IMR-90 (cell line): ENCODE measurements at regions not wholly inside any gene's neighbourhood (a gene's known extent, or its start where the extent isn't known, plus 50 kb on each side); places are given as distances from the start of the nearest gene placed in this dataset.
A peak's percentile ranks its signal among the peaks of the same experiment; 100 is the strongest.

Experiments used
- ATAC-seq: fragments of 200-7000 bp; cut with Tn5 transposase; 2 replicates; pipeline ENCODE4 v1.9.1; 2020; ENCODE audit warnings: low read depth, mild to moderate bottlenecking, moderate library complexity
- BruUV-seq: library from RNA; stranded (reverse); fragments of 400-500 nt; replicated peaks from 2 replicates; lab custom pipeline; 2021; lab: Mats Ljungman, UMichigan
- CTCF ChIA-PET: fragments of 300-600 bp; formaldehyde crosslinking; extraction: SDS; loops from one replicate; lab custom pipeline; 2021; ENCODE audit warnings: antibody characterized with exemption; lab: Yijun Ruan, JAX
- POLR2A ChIA-PET: fragments of 300-600 bp; sonication (Branson Sonifier 250); formaldehyde crosslinking; loops from one replicate; lab custom pipeline; 2022; ENCODE audit warnings: antibody characterized with exemption; ENCODE audit not compliant: unreplicated experiment; lab: Charles Lee
- DNase-seq: peaks from one replicate; pipeline ENCODE4 v3.0.0; 2013
- H2AFZ ChIP-seq: replicated peaks from 2 replicates; pipeline ENCODE3; 2013; ENCODE audit warnings: low read length, mild to moderate bottlenecking; ENCODE audit not compliant: poor library complexity
- H2AK5ac ChIP-seq: 2 replicates; pipeline ENCODE4 v1.6.1; 2013; ENCODE audit warnings: low read depth, low read length, inconsistent platforms
- H2AK9ac ChIP-seq: replicated peaks from 2 replicates; pipeline ENCODE3; 2013; ENCODE audit warnings: mild to moderate bottlenecking, low read depth, low read length, moderate library complexity; ENCODE audit not compliant: poor library complexity
- H2BK120ac ChIP-seq: 2 replicates; pipeline ENCODE4 v1.6.1; 2013; ENCODE audit warnings: low read depth, low read length, inconsistent platforms
- H2BK15ac ChIP-seq: 3 replicates; pipeline ENCODE4 v1.6.1; 2013; ENCODE audit warnings: low read depth, low read length, inconsistent platforms
- H2BK20ac ChIP-seq: 2 replicates; pipeline ENCODE4 v1.6.1; 2013; ENCODE audit warnings: low read depth, mild to moderate bottlenecking, inconsistent platforms, low read length, moderate library complexity
- H2BK5ac ChIP-seq: 2 replicates; pipeline ENCODE4 v1.6.1; 2013; ENCODE audit warnings: mild to moderate bottlenecking, low read depth, low read length, inconsistent platforms; ENCODE audit not compliant: poor library complexity, severe bottlenecking
- H3K14ac ChIP-seq: replicated peaks from 2 replicates; pipeline ENCODE4 v1.6.1; 2013; ENCODE audit warnings: low read depth, low read length, inconsistent platforms
- H3K18ac ChIP-seq: 2 replicates; pipeline ENCODE4 v1.6.1; 2013; ENCODE audit warnings: low read depth, low read length, control low read depth
- H3K23ac ChIP-seq: 2 replicates; pipeline ENCODE4 v1.6.1; 2013; ENCODE audit warnings: low read depth, low read length, inconsistent platforms
- H3K27ac ChIP-seq: 2 replicates; pipeline ENCODE4 v1.5.1; 2013; ENCODE audit warnings: mild to moderate bottlenecking, control low read depth, low read length; ENCODE audit not compliant: insufficient read depth
- H3K27me3 ChIP-seq: 2 replicates; pipeline ENCODE4 v1.6.1; 2013; ENCODE audit warnings: low read length; ENCODE audit not compliant: control insufficient read depth, insufficient read depth
- H3K36me3 ChIP-seq: 2 replicates; pipeline ENCODE4 v1.6.1; 2013; ENCODE audit warnings: low read length, mixed read lengths; ENCODE audit not compliant: control insufficient read depth, insufficient read depth
- H3K4ac ChIP-seq: 2 replicates; pipeline ENCODE4 v1.6.1; 2013; ENCODE audit warnings: low read depth, low read length, inconsistent platforms
- H3K4me1 ChIP-seq: 2 replicates; pipeline ENCODE4 v1.6.1; 2013; ENCODE audit warnings: low read length, mixed read lengths; ENCODE audit not compliant: control insufficient read depth, insufficient read depth
- H3K4me2 ChIP-seq: 2 replicates; pipeline ENCODE4 v1.6.1; 2013; ENCODE audit warnings: low read depth, mild to moderate bottlenecking, control low read depth, low read length, moderate library complexity
- H3K4me3 ChIP-seq: 2 replicates; pipeline ENCODE4 v1.5.1; 2013; ENCODE audit warnings: low read depth, mild to moderate bottlenecking, control low read depth, low read length, moderate library complexity; ENCODE audit not compliant: insufficient read depth
- H3K56ac ChIP-seq: 2 replicates; pipeline ENCODE4 v1.6.1; 2013; ENCODE audit warnings: low read length, inconsistent platforms; ENCODE audit not compliant: insufficient read depth; ENCODE audit errors: extremely low read depth
- H3K79me1 ChIP-seq, 2 experiments: 2 replicates each; pipeline ENCODE4 v1.6.1; 2013; ENCODE audit warnings: low read length in 2 of 2, inconsistent platforms in 1 of 2, low read depth in 1 of 2
- H3K9ac ChIP-seq: 2 replicates; pipeline ENCODE4 v1.6.1; 2013; ENCODE audit warnings: low read depth, low read length, control low read depth
- H3K9me1 ChIP-seq: 2 replicates; pipeline ENCODE4 v1.6.1; 2013; ENCODE audit warnings: low read length, inconsistent platforms; ENCODE audit not compliant: insufficient read depth
- H3K9me3 ChIP-seq: 2 replicates; pipeline ENCODE4 v1.6.1; 2013; ENCODE audit warnings: low read length; ENCODE audit not compliant: control insufficient read depth, insufficient read depth
- H4K20me1 ChIP-seq: 2 replicates; pipeline ENCODE4 v1.6.1; 2013; ENCODE audit warnings: low read length, inconsistent platforms; ENCODE audit not compliant: insufficient read depth
- H4K5ac ChIP-seq: 2 replicates; pipeline ENCODE4 v1.6.1; 2013; ENCODE audit warnings: mild to moderate bottlenecking, low read depth, low read length, control low read depth
- H4K8ac ChIP-seq, 2 experiments: 2 replicates each; pipeline ENCODE4 v1.6.1; 2013; ENCODE audit warnings: low read depth in 2 of 2, low read length in 2 of 2, control low read depth in 1 of 2, inconsistent platforms in 1 of 2
- H4K91ac ChIP-seq: 2 replicates; pipeline ENCODE4 v1.6.1; 2013; ENCODE audit warnings: low read depth, low read length, inconsistent platforms; ENCODE audit not compliant: insufficient read depth
- BHLHE40 ChIP-seq: fragments of 150-350 bp; IDR thresholded peaks from 2 replicates; pipeline ENCODE4 v1.6.1; 2016; ENCODE audit warnings: mild to moderate bottlenecking, low read depth, low read length
- CEBPB ChIP-seq: IDR thresholded peaks from 2 replicates; pipeline ENCODE4 v1.6.1; 2012; ENCODE audit warnings: low read depth, low read length, improper control_type of control experiment
- CHD1 ChIP-seq: IDR thresholded peaks from 2 replicates; pipeline ENCODE4 v1.6.1; 2012; ENCODE audit warnings: low read depth, low read length, improper control_type of control experiment
- FOS ChIP-seq: fragments of 150-350 bp; IDR thresholded peaks from 2 replicates; pipeline ENCODE4 v1.6.1; 2016; ENCODE audit warnings: low read depth, low read length
- MAFK ChIP-seq: IDR thresholded peaks from 2 replicates; pipeline ENCODE4 v1.6.1; 2012; ENCODE audit warnings: low read depth, low read length, improper control_type of control experiment
- MAZ ChIP-seq: IDR thresholded peaks from 2 replicates; pipeline ENCODE4 v1.6.1; 2012; ENCODE audit warnings: low read depth, mild to moderate bottlenecking, low read length, improper control_type of control experiment, moderate library complexity, borderline replicate concordance
- MXI1 ChIP-seq: IDR thresholded peaks from 2 replicates; pipeline ENCODE4 v1.6.1; 2012; ENCODE audit warnings: low read depth, mild to moderate bottlenecking, low read length, moderate library complexity, borderline replicate concordance
- NFE2L2 ChIP-seq: fragments of 150-350 bp; IDR thresholded peaks from 2 replicates; pipeline ENCODE4 v1.6.1; 2016; ENCODE audit warnings: low read depth, mild to moderate bottlenecking, low read length
- POLR2A ChIP-seq: IDR thresholded peaks from 2 replicates; pipeline ENCODE4 v1.6.1; 2012; ENCODE audit warnings: mild to moderate bottlenecking, low read depth, low read length
- RAD21 ChIP-seq: IDR thresholded peaks from 2 replicates; pipeline ENCODE4 v1.6.1; 2012; ENCODE audit warnings: low read length, improper control_type of control experiment
- RCOR1 ChIP-seq: IDR thresholded peaks from 2 replicates; pipeline ENCODE4 v1.6.1; 2012; ENCODE audit warnings: mild to moderate bottlenecking, low read length, improper control_type of control experiment; ENCODE audit not compliant: insufficient replicate concordance
- RFX5 ChIP-seq: IDR thresholded peaks from 2 replicates; pipeline ENCODE4 v1.8.0; 2012; ENCODE audit warnings: low read depth, mild to moderate bottlenecking, low read length, moderate library complexity
- SMC3 ChIP-seq: fragments of 150-350 bp; IDR thresholded peaks from 2 replicates; pipeline ENCODE4 v1.6.1; 2016; ENCODE audit warnings: low read depth, mild to moderate bottlenecking, antibody characterized with exemption, low read length, moderate library complexity
- WGBS, 2 experiments: methylation state at CpG; one replicate each; pipeline versions ENCODE4 v1.1.5 to v1.1.7; 2013; ENCODE audit warnings: missing lambda C conversion rate in 2 of 2; ENCODE audit not compliant: insufficient read length in 1 of 2; ENCODE audit errors: extremely low coverage in 2 of 2; 5-methylcytosine and 5-hydroxymethylcytosine counted together
- dilution Hi-C: fragments of 300-500 bp; cut with HindIII; formaldehyde crosslinking; loops from one replicate; pipeline ENCODE4 v1.14.3; 2018; ENCODE audit warnings: low sequenced_read_pairs; ENCODE audit not compliant: unreplicated experiment
- in situ Hi-C: fragments of 300-500 bp; cut with MboI; formaldehyde crosslinking; loops from 3 replicates; pipeline ENCODE4 v1.14.3; 2019; ENCODE audit warnings: low sequenced_read_pairs, inconsistent platforms, mixed read lengths
- intact Hi-C: fragments of 100-400 bp; cut with micrococcal nuclease; formaldehyde crosslinking; loops from 2 replicates; pipeline ENCODE4 v1.10.0; 2022
- TF ChIP-seq, protein P1 (sequence below): conservative IDR thresholded peaks from 2 replicates; pipeline ENCODE4 v1.5.1; 2012; ENCODE audit warnings: mild to moderate bottlenecking, low read depth, low read length, improper control_type of control experiment
- TF ChIP-seq, protein P2 (sequence below): fragments of 150-350 bp; IDR thresholded peaks from 2 replicates; pipeline ENCODE4 v1.6.1; 2016; ENCODE audit warnings: low read depth, mild to moderate bottlenecking, low read length, moderate library complexity, borderline replicate concordance
- TF ChIP-seq, protein P3 (sequence below): fragments of 150-350 bp; IDR thresholded peaks from 2 replicates; pipeline ENCODE4 v1.6.1; 2017; ENCODE audit warnings: mild to moderate bottlenecking, antibody characterized with exemption, low read length, low read depth

DNA sequence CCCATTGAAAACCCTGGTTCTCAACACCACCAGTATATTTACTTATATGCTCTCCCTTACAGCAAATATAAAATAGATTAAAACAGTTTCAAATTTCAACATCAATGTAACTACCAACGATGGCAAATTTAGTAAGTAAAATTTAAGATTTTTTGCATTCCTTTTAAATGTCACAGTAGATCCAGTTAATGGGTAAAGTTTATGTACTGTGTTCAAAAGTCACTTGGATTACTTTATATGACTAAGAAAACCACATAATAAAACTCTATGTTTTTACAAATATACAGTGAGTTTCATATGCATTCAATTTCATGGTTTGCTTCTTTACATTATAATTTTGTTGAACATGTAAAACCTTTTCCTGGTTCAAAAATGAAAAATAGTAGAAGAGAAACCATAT is 364.6 kb downstream of the AASDHPPT start:
- Histone ChIP-seq H2AK5ac (no peak overlapping the region), H3K9ac (no peak overlapping the region), H3K14ac (no peak overlapping the region), H3K27me3 (no peaks in the 10 kb centered on the region), H3K79me1 (no peaks in the 10 kb centered on the region), H2BK15ac (no peak overlapping the region), H2AFZ (no peak overlapping the region), H3K36me3 (no peaks in the 10 kb centered on the region), H4K8ac (no peak overlapping the region), H2BK5ac (no peak overlapping the region), H3K23ac (no peak overlapping the region), H2BK120ac (no peak overlapping the region), H3K4me1 (no peaks in the 10 kb centered on the region), H3K4me2 (no peak overlapping the region), H3K18ac (no peak overlapping the region), H2BK20ac (no peak overlapping the region), H3K4me3 (no peak overlapping the region), H3K4ac (no peak overlapping the region), H3K56ac (no peak overlapping the region), H2AK9ac (no peak overlapping the region), H3K9me3 (no peaks in the 10 kb centered on the region), H4K20me1 (no peaks in the 10 kb centered on the region), H4K5ac (no peak overlapping the region), H3K27ac (no peak overlapping the region), H3K9me1 (no peaks in the 10 kb centered on the region), H4K91ac (no peak overlapping the region)
- DNase-seq (no peak), ATAC-seq (peak; percentile 27; the same call in 1 of the 2 replicates)
- no CpG with 5 or more reads among the region's 1 CpG for WGBS, 2 experiments
- intact Hi-C loops: no loop called here
- TF ChIP-seq RFX5: no peak
- TF ChIP-seq FOS: no peak
- no peak for TF ChIP-seq BHLHE40
- TF ChIP-seq SMC3: no peak
- TF ChIP-seq CEBPB: no peak
- TF ChIP-seq POLR2A: no peak
- TF ChIP-seq, protein P1, sequence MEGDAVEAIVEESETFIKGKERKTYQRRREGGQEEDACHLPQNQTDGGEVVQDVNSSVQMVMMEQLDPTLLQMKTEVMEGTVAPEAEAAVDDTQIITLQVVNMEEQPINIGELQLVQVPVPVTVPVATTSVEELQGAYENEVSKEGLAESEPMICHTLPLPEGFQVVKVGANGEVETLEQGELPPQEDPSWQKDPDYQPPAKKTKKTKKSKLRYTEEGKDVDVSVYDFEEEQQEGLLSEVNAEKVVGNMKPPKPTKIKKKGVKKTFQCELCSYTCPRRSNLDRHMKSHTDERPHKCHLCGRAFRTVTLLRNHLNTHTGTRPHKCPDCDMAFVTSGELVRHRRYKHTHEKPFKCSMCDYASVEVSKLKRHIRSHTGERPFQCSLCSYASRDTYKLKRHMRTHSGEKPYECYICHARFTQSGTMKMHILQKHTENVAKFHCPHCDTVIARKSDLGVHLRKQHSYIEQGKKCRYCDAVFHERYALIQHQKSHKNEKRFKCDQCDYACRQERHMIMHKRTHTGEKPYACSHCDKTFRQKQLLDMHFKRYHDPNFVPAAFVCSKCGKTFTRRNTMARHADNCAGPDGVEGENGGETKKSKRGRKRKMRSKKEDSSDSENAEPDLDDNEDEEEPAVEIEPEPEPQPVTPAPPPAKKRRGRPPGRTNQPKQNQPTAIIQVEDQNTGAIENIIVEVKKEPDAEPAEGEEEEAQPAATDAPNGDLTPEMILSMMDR: no peak
- TF ChIP-seq NFE2L2: no peak
- TF ChIP-seq MAFK: no peak
- no peak for TF ChIP-seq MXI1
- TF ChIP-seq, protein P2, sequence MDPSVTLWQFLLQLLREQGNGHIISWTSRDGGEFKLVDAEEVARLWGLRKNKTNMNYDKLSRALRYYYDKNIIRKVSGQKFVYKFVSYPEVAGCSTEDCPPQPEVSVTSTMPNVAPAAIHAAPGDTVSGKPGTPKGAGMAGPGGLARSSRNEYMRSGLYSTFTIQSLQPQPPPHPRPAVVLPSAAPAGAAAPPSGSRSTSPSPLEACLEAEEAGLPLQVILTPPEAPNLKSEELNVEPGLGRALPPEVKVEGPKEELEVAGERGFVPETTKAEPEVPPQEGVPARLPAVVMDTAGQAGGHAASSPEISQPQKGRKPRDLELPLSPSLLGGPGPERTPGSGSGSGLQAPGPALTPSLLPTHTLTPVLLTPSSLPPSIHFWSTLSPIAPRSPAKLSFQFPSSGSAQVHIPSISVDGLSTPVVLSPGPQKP: no peak
- TF ChIP-seq CHD1: no peak
- TF ChIP-seq RAD21: no peak
- no peak for TF ChIP-seq RCOR1
- TF ChIP-seq, protein P3, sequence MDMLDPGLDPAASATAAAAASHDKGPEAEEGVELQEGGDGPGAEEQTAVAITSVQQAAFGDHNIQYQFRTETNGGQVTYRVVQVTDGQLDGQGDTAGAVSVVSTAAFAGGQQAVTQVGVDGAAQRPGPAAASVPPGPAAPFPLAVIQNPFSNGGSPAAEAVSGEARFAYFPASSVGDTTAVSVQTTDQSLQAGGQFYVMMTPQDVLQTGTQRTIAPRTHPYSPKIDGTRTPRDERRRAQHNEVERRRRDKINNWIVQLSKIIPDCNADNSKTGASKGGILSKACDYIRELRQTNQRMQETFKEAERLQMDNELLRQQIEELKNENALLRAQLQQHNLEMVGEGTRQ: no peak
- no peak for TF ChIP-seq MAZ
- CTCF ChIA-PET: no interaction called here
- POLR2A ChIA-PET: no interaction called here
- dilution Hi-C loops: no loop called here
- in situ Hi-C loops: no loop called here
- no TSS peak for BruUV-seq
